ENCODE measurements at regions not wholly inside any gene's neighbourhood (a gene's known extent, or its start where the extent isn't known, plus 50 kb on each side); places are given as distances from the start of the nearest gene placed in this dataset.
A peak's percentile ranks its signal among the peaks of the same experiment; 100 is the strongest.

- H3K27ac ChIP-seq (ENCODE audit: low read depth, low read length, poor library complexity, severe bottlenecking) = no peak overlapping the region
- ChIA-PET POLR2A (ENCODE audit: low non-redundant PET) (no interaction called here), CTCF (no interaction called here)
- intact Hi-C loops (cut with micrococcal nuclease; ENCODE audit: unreplicated experiment) = no loop called here
- DNase-seq (ENCODE audit: low spot score) = no peak
- peaks cover 6% of the 10 kb centered on the region for H3K4me1 ChIP-seq (ENCODE audit: insufficient read depth, low read length, poor library complexity, severe bottlenecking)
- H3K36me3 ChIP-seq (ENCODE audit: insufficient read depth, low read length, poor library complexity, severe bottlenecking) = no peaks in the 10 kb centered on the region
- H3K4me3 ChIP-seq (ENCODE audit: low read depth, low read length, poor library complexity, severe bottlenecking) = no peak overlapping the region
- no peaks in the 10 kb centered on the region for H3K9me3 ChIP-seq (ENCODE audit: low read depth, low read length, poor library complexity, severe bottlenecking)
- BruUV-seq (replicated peaks) = no TSS peak
- no peaks in the 10 kb centered on the region for H3K27me3 ChIP-seq (replicated peaks; ENCODE audit: insufficient read depth, low read depth, low read length, poor library complexity)
- TF ChIP-seq EZH2 (IDR thresholded peaks at IDR 0.05; ENCODE audit: borderline replicate concordance, low read depth, low read length, poor library complexity, severe bottlenecking) (no peak), CTCF (conservative IDR thresholded peaks at IDR 0.05; ENCODE audit: low read depth, low read length) (no peak)
These were observed 325.9 kb downstream of the SATB2 start for GRCh38 chr2:199131876-199132275.

- peaks cover 6% of the 10 kb centered on the region for H3K4me1 ChIP-seq (ENCODE audit: insufficient read depth, low read length, poor library complexity, severe bottlenecking)
- CTCF ChIA-PET = interaction anchor here (0.9 kb wide), 1 partner anchor 358 kb away, joined by 3 read pairs; no protein-coding TSS in a partner anchor
- DNase-seq (ENCODE audit: low spot score) = peak; percentile 4
- H3K27ac ChIP-seq (ENCODE audit: low read depth, low read length, poor library complexity, severe bottlenecking) = peak overlapping the region; percentile 25
- BruUV-seq (replicated peaks) = no TSS peak
- POLR2A ChIA-PET (ENCODE audit: low non-redundant PET) = no interaction called here
- no peak overlapping the region for H3K4me3 ChIP-seq (ENCODE audit: low read depth, low read length, poor library complexity, severe bottlenecking)
- no peaks in the 10 kb centered on the region for H3K9me3 ChIP-seq (ENCODE audit: low read depth, low read length, poor library complexity, severe bottlenecking)
- intact Hi-C loops (cut with micrococcal nuclease; ENCODE audit: unreplicated experiment) = no loop called here
- H3K36me3 ChIP-seq (ENCODE audit: insufficient read depth, low read length, poor library complexity, severe bottlenecking) = no peaks in the 10 kb centered on the region
- TF ChIP-seq CTCF (conservative IDR thresholded peaks at IDR 0.05; ENCODE audit: low read depth, low read length) = no peak
- no peak for TF ChIP-seq EZH2 (IDR thresholded peaks at IDR 0.05; ENCODE audit: borderline replicate concordance, low read depth, low read length, poor library complexity, severe bottlenecking)
- no peaks in the 10 kb centered on the region for H3K27me3 ChIP-seq (replicated peaks; ENCODE audit: insufficient read depth, low read depth, low read length, poor library complexity)
These were observed 326.5 kb downstream of the SATB2 start for GRCh38 chr2:199131136-199131655.

- POLR2A ChIA-PET (ENCODE audit: low non-redundant PET) = no interaction called here
- DNase-seq (ENCODE audit: low spot score) = peak; percentile 2
- no peaks in the 10 kb centered on the region for H3K9me3 ChIP-seq (ENCODE audit: low read depth, low read length, poor library complexity, severe bottlenecking)
- no peaks in the 10 kb centered on the region for H3K36me3 ChIP-seq (ENCODE audit: insufficient read depth, low read length, poor library complexity, severe bottlenecking)
- H3K4me3 ChIP-seq (ENCODE audit: low read depth, low read length, poor library complexity, severe bottlenecking) = no peak overlapping the region
- TF ChIP-seq CTCF (conservative IDR thresholded peaks at IDR 0.05; ENCODE audit: low read depth, low read length) (no peak), EZH2 (IDR thresholded peaks at IDR 0.05; ENCODE audit: borderline replicate concordance, low read depth, low read length, poor library complexity, severe bottlenecking) (no peak)
- H3K27ac ChIP-seq (ENCODE audit: low read depth, low read length, poor library complexity, severe bottlenecking) = no peak overlapping the region
- no peaks in the 10 kb centered on the region for H3K27me3 ChIP-seq (replicated peaks; ENCODE audit: insufficient read depth, low read depth, low read length, poor library complexity)
- CTCF ChIA-PET = interaction anchor here (0.9 kb wide), 1 partner anchor 358 kb away, joined by 3 read pairs; no protein-coding TSS in a partner anchor
- H3K4me1 ChIP-seq (ENCODE audit: insufficient read depth, low read length, poor library complexity, severe bottlenecking) = peaks cover 6% of the 10 kb centered on the region
- no TSS peak for BruUV-seq (replicated peaks)
- intact Hi-C loops (cut with micrococcal nuclease; ENCODE audit: unreplicated experiment) = no loop called here
These were observed 327.2 kb downstream of the SATB2 start for GRCh38 chr2:199130501-199130900.

Measured in A673 (cell line).